ENCODE measurements at regions not wholly inside any gene's neighbourhood (a gene's known extent, or its start where the extent isn't known, plus 50 kb on each side); places are given as distances from the start of the nearest gene placed in this dataset.

DNA sequence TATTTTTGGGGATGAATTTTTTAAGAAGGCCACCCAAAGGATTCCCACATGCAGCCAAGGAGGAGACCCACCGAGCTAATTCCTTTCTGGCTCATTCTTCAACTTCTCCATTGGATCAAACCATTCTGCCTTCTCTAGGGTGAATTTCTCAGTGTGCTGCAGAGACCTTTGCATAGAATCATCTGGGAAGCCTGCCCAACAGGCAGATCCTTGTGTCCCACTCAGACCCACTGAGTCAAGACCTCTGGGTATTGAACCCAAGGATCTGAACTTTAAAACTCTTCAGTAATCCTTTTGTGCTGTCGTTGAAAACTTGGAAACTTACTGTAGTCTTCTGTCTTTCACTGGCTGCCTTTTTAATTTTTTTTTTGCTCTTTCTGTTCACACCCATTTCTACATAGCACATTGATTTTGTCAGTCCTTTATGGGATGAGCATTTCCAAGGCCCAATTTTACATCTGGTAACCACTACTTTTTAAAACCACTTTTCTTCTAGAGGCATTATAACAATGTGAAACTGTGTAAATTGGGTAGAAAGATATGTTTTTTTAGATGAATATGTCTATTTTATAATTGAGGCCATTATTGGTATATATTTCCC lies 120.2 kb downstream of the TSN start:
- Histone ChIP-seq H3K27ac (ENCODE audit: low read depth, low read length) (no peak overlapping the region), H3K9me3 (ENCODE audit: control insufficient read depth, insufficient read depth, low read length) (no peaks in the 10 kb centered on the region), H3K27me3 (ENCODE audit: control insufficient read depth, insufficient read depth, low read length) (peaks cover 9% of the 10 kb centered on the region), H3K4me3 (ENCODE audit: low read depth, low read length) (no peak overlapping the region)
- TF ChIP-seq, protein P1, sequence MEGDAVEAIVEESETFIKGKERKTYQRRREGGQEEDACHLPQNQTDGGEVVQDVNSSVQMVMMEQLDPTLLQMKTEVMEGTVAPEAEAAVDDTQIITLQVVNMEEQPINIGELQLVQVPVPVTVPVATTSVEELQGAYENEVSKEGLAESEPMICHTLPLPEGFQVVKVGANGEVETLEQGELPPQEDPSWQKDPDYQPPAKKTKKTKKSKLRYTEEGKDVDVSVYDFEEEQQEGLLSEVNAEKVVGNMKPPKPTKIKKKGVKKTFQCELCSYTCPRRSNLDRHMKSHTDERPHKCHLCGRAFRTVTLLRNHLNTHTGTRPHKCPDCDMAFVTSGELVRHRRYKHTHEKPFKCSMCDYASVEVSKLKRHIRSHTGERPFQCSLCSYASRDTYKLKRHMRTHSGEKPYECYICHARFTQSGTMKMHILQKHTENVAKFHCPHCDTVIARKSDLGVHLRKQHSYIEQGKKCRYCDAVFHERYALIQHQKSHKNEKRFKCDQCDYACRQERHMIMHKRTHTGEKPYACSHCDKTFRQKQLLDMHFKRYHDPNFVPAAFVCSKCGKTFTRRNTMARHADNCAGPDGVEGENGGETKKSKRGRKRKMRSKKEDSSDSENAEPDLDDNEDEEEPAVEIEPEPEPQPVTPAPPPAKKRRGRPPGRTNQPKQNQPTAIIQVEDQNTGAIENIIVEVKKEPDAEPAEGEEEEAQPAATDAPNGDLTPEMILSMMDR (IDR thresholded peaks at IDR 0.05; ENCODE audit: low read depth, low read length) = no peak
- POLR2A ChIA-PET = no interaction called here
- CTCF ChIA-PET = no interaction called here
- DNase-seq (ENCODE audit: low read depth, low spot score) = no peak

DNA sequence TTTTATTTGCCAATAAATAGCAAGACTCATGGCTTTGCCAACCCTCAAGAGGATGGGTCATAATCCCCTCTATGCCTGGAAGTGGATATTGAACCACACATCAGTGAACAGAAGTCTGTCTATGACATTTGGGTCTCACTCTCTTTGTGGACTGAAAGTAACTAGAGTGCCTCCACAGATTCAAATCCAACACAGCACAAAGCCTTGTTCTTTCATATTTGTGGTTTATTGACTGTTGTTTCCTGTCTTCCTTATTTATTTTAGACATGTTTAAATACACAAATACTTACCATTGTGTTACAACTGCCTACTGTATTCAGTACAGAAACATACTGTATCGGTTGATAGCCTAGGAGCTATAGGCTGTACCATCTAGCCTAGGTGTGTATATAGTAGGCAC lies 121.9 kb downstream of the TSN start:
- no peaks in the 10 kb centered on the region for H3K9me3 ChIP-seq (ENCODE audit: control insufficient read depth, insufficient read depth, low read length)
- ChIA-PET CTCF (no interaction called here), POLR2A (no interaction called here)
- no peak overlapping the region for H3K27ac ChIP-seq (ENCODE audit: low read depth, low read length)
- H3K27me3 ChIP-seq (ENCODE audit: control insufficient read depth, insufficient read depth, low read length) = peaks cover 9% of the 10 kb centered on the region
- TF ChIP-seq, protein P1 (IDR thresholded peaks at IDR 0.05; ENCODE audit: low read depth, low read length) = no peak
- no peak overlapping the region for H3K4me3 ChIP-seq (ENCODE audit: low read depth, low read length)
- DNase-seq (ENCODE audit: low read depth, low spot score) = no peak

DNA sequence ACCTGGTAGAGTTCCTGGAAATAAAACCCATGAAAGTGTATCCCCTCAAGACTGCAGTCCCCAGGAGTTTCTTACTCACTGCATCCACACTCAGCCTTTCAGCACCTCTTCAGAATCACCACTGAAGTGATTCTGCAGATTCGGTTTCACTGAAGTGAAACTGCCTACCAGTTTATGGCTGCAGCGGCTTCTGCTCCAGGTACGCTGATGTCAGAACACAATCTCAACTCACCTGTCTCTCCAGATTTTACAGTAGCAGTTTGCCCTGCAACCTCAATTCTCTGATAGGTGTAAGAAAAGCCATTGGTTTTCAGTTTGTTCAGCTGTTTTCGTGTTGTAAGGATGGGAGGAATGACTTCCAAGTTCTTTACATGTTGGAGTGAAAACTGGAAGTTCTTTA lies 124.8 kb downstream of the TSN start:
- POLR2A ChIA-PET = no interaction called here
- no peak overlapping the region for H3K27ac ChIP-seq (ENCODE audit: low read depth, low read length)
- CTCF ChIA-PET = no interaction called here

DNA sequence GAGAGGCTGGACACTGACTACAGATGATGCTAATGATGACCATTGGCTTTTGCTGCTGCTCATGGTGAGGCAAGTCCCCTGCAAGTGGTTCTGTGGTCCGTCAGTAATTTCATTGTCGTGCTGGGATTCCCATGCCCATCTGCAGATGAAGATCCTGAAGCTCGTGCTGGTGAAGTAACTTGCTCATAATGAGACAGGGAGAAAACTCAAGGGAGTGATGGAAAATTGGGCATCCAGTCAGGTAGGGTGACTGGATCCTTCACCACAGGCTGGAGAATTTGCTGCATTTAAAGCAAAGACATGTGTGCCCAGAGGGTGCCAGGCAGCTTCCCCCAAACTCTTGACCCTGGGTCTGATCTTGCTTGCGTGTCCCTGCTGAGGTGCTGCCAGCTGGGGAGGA lies 125.6 kb downstream of the TSN start:
- TF ChIP-seq, protein P1 (IDR thresholded peaks at IDR 0.05; ENCODE audit: low read depth, low read length) = no peak
- Histone ChIP-seq H3K27ac (ENCODE audit: low read depth, low read length) (no peak overlapping the region), H3K9me3 (ENCODE audit: control insufficient read depth, insufficient read depth, low read length) (no peaks in the 10 kb centered on the region), H3K27me3 (ENCODE audit: control insufficient read depth, insufficient read depth, low read length) (peaks cover 6% of the 10 kb centered on the region), H3K4me3 (ENCODE audit: low read depth, low read length) (no peak overlapping the region)
- no peak for DNase-seq (ENCODE audit: low read depth, low spot score)
- POLR2A ChIA-PET = no interaction called here
- CTCF ChIA-PET = no interaction called here

More for the DNA sequence above, 124.8 kb downstream of the TSN start:
- Histone ChIP-seq H3K27me3 (ENCODE audit: control insufficient read depth, insufficient read depth, low read length) (peaks cover 8% of the 10 kb centered on the region), H3K4me3 (ENCODE audit: low read depth, low read length) (no peak overlapping the region), H3K9me3 (ENCODE audit: control insufficient read depth, insufficient read depth, low read length) (no peaks in the 10 kb centered on the region)
- TF ChIP-seq, protein P1 (IDR thresholded peaks at IDR 0.05; ENCODE audit: low read depth, low read length) = no peak
- DNase-seq (ENCODE audit: low read depth, low spot score) = no peak

DNA sequence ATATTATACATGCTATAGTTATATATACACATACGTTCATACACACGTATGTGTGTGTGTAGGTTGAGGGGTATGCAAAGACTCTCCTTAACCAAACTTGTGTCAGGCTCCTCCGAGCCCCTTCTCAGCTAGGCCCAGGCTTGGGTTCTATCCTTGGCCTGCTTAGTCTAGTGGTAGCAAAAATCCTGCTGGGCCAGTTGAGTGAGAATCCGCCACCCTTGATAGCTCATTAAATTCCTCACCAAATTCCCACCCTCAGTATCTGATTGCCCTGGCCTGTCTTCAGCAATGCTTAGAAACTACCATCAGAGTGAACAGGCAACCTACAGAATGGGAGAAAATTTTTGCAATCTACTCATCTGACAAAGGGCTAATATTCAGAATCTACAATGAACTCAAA lies 126.5 kb downstream of the TSN start:
- no peak for DNase-seq (ENCODE audit: low read depth, low spot score)
- CTCF ChIA-PET = no interaction called here
- Histone ChIP-seq H3K4me3 (ENCODE audit: low read depth, low read length) (no peak overlapping the region), H3K27ac (ENCODE audit: low read depth, low read length) (no peak overlapping the region), H3K9me3 (ENCODE audit: control insufficient read depth, insufficient read depth, low read length) (no peaks in the 10 kb centered on the region), H3K27me3 (ENCODE audit: control insufficient read depth, insufficient read depth, low read length) (peaks cover 6% of the 10 kb centered on the region)
- TF ChIP-seq, protein P1 (IDR thresholded peaks at IDR 0.05; ENCODE audit: low read depth, low read length) = no peak
- POLR2A ChIA-PET = no interaction called here
